Neural cell (in vitro differentiated cells): ENCODE measurements at regions not wholly inside any gene's neighbourhood (a gene's known extent, or its start where the extent isn't known, plus 50 kb on each side); places are given as distances from the start of the nearest gene placed in this dataset.

Source experiments
- H2AFZ ChIP-seq: fragments of 200-600, 300-800 bp; sonication (generic), shearing (Covaris generic); 2 replicates; pipeline ENCODE4 v1.6.0; 2014; ENCODE audit warnings: low read depth, mild to moderate bottlenecking, antibody characterized with exemption, low read length, moderate library complexity
- H3F3A ChIP-seq: fragments of 200-600 bp; shearing (Covaris generic); 2 replicates; pipeline ENCODE4 v1.6.1; 2016; ENCODE audit warnings: mild to moderate bottlenecking, moderate library complexity, mixed read lengths, antibody characterized with exemption, low read length; ENCODE audit not compliant: insufficient read depth, poor library complexity, severe bottlenecking
- H3K27ac ChIP-seq: fragments of 200-600, 300-800 bp; sonication (generic), shearing (Covaris generic); 2 replicates; pipeline ENCODE4 v1.5.1; 2014; ENCODE audit warnings: mild to moderate bottlenecking, low read length, moderate library complexity
- H3K27me3 ChIP-seq: fragments of 300-800, 200-600 bp; sonication (generic), shearing (Covaris generic); 2 replicates; pipeline ENCODE4 v1.6.0; 2014; ENCODE audit warnings: mild to moderate bottlenecking, low read depth, low read length, moderate library complexity; ENCODE audit not compliant: insufficient read depth
- H3K36me3 ChIP-seq: fragments of 300-800, 200-600 bp; sonication (generic), shearing (Covaris generic); 2 replicates; pipeline ENCODE4 v1.5.1; 2014; ENCODE audit warnings: mild to moderate bottlenecking, antibody characterized with exemption, low read length, moderate library complexity; ENCODE audit not compliant: insufficient read depth
- H3K4me2 ChIP-seq: fragments of 300-800, 200-600 bp; sonication (generic), shearing (Covaris generic); 2 replicates; pipeline ENCODE4 v1.6.0; 2014; ENCODE audit warnings: mild to moderate bottlenecking, low read length
- H3K4me3 ChIP-seq: fragments of 300-800, 200-600 bp; sonication (generic), shearing (Covaris generic); 2 replicates; pipeline ENCODE4 v1.5.1; 2014; ENCODE audit warnings: mild to moderate bottlenecking, low read length, moderate library complexity
- H3K79me2 ChIP-seq: fragments of 200-600 bp; shearing (Covaris generic); replicated peaks from 2 replicates; pipeline ENCODE4 v1.6.0; 2014; ENCODE audit warnings: mild to moderate bottlenecking, low read length, moderate library complexity; ENCODE audit not compliant: insufficient read depth
- H3K9ac ChIP-seq: fragments of 300-800, 200-600 bp; sonication (generic), shearing (Covaris generic); 2 replicates; pipeline ENCODE4 v1.6.1; 2016; ENCODE audit warnings: mild to moderate bottlenecking, low read length, mixed read lengths
- H3K9me2 ChIP-seq: fragments of 200-600 bp; shearing (Covaris generic); 2 replicates; pipeline ENCODE4 v1.6.1; 2016; ENCODE audit warnings: mild to moderate bottlenecking, low read length, mixed read lengths; ENCODE audit not compliant: insufficient read depth
- H3K9me3 ChIP-seq: fragments of 200-600, 300-800 bp; sonication (generic), shearing (Covaris generic); 2 replicates; pipeline ENCODE4 v1.6.1; 2016; ENCODE audit warnings: mild to moderate bottlenecking, mixed run types, low read length, moderate library complexity, mixed read lengths
- H4K20me1 ChIP-seq: fragments of 200-600 bp; shearing (Covaris generic); 2 replicates; pipeline ENCODE4 v1.6.1; 2016; ENCODE audit warnings: mild to moderate bottlenecking, mixed run types; ENCODE audit not compliant: insufficient read depth
- EP300 ChIP-seq: fragments of 450-650 bp; conservative IDR thresholded peaks from 2 replicates; pipeline ENCODE4 v1.6.1; 2014; ENCODE audit warnings: antibody characterized with exemption, mild to moderate bottlenecking, moderate library complexity; ENCODE audit not compliant: poor library complexity, severe bottlenecking
- EZH2 ChIP-seq: fragments of 200-600, 300-800 bp; shearing (Covaris generic), sonication (generic); IDR thresholded peaks from 2 replicates; pipeline ENCODE4 v1.6.1; 2014; ENCODE audit warnings: antibody characterized with exemption, low read length, borderline replicate concordance, mild to moderate bottlenecking; ENCODE audit not compliant: insufficient read depth, poor library complexity, severe bottlenecking
- MXI1 ChIP-seq: fragments of 450-650 bp; conservative IDR thresholded peaks from 2 replicates; pipeline ENCODE4 v1.6.1; 2014; ENCODE audit warnings: antibody characterized with exemption, mild to moderate bottlenecking; ENCODE audit not compliant: poor library complexity, severe bottlenecking
- POLR2AphosphoS5 ChIP-seq: IDR thresholded peaks from 2 replicates; pipeline ENCODE4 v1.6.1; 2012
- RAD21 ChIP-seq: fragments of 450-650 bp; conservative IDR thresholded peaks from 2 replicates; pipeline ENCODE4 v1.6.1; 2014; ENCODE audit warnings: antibody characterized with exemption, mild to moderate bottlenecking, moderate library complexity
- REST ChIP-seq: IDR thresholded peaks from 2 replicates; pipeline ENCODE4 v1.6.1; 2012; ENCODE audit warnings: borderline replicate concordance
- SMC3 ChIP-seq: fragments of 450-650 bp; conservative IDR thresholded peaks from 2 replicates; pipeline ENCODE4 v1.6.1; 2014; ENCODE audit warnings: antibody characterized with exemption, mild to moderate bottlenecking, moderate library complexity; ENCODE audit not compliant: poor library complexity
- TAF1 ChIP-seq: IDR thresholded peaks from 2 replicates; pipeline ENCODE4 v1.6.1; 2012; ENCODE audit warnings: low read depth
- TF ChIP-seq, protein P1 (sequence below): fragments of 450-650 bp; IDR thresholded peaks from 2 replicates; pipeline ENCODE4 v1.5.1; 2014; ENCODE audit warnings: antibody characterized with exemption, mild to moderate bottlenecking, moderate library complexity; ENCODE audit not compliant: poor library complexity, severe bottlenecking

- H3K9me2 ChIP-seq, result no peaks in the 10 kb centered on the region
- H3K36me3 ChIP-seq, result no peaks in the 10 kb centered on the region
- H3K9me3 ChIP-seq, result no peaks in the 10 kb centered on the region
- H3K9ac ChIP-seq, result no peak overlapping the region
- H3K4me2 ChIP-seq, result no peak overlapping the region
- no peaks in the 10 kb centered on the region for H3K27me3 ChIP-seq
- no peak for TF ChIP-seq SMC3
- no peaks in the 10 kb centered on the region for H4K20me1 ChIP-seq
- H2AFZ ChIP-seq, result no peak overlapping the region
- H3F3A ChIP-seq, result no peaks in the 10 kb centered on the region
- no peak overlapping the region for H3K4me3 ChIP-seq
- no peak overlapping the region for H3K27ac ChIP-seq
- no peaks in the 10 kb centered on the region for H3K79me2 ChIP-seq
These were observed 156.4 kb downstream of the TMEM18 start for GRCh38 chr2:520663-521340.

- no peak overlapping the region for H3K9ac ChIP-seq
- H3F3A ChIP-seq, result no peaks in the 10 kb centered on the region
- no peaks in the 10 kb centered on the region for H3K9me3 ChIP-seq
- H4K20me1 ChIP-seq, result no peaks in the 10 kb centered on the region
- no peak for TF ChIP-seq REST
- TF ChIP-seq, protein P1, sequence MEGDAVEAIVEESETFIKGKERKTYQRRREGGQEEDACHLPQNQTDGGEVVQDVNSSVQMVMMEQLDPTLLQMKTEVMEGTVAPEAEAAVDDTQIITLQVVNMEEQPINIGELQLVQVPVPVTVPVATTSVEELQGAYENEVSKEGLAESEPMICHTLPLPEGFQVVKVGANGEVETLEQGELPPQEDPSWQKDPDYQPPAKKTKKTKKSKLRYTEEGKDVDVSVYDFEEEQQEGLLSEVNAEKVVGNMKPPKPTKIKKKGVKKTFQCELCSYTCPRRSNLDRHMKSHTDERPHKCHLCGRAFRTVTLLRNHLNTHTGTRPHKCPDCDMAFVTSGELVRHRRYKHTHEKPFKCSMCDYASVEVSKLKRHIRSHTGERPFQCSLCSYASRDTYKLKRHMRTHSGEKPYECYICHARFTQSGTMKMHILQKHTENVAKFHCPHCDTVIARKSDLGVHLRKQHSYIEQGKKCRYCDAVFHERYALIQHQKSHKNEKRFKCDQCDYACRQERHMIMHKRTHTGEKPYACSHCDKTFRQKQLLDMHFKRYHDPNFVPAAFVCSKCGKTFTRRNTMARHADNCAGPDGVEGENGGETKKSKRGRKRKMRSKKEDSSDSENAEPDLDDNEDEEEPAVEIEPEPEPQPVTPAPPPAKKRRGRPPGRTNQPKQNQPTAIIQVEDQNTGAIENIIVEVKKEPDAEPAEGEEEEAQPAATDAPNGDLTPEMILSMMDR, result no peak
- TF ChIP-seq SMC3, result no peak
- TF ChIP-seq RAD21, result no peak
- no peak for TF ChIP-seq MXI1
- no peak for TF ChIP-seq TAF1
- TF ChIP-seq POLR2AphosphoS5, result no peak
- no peak for TF ChIP-seq EP300
- TF ChIP-seq EZH2, result no peak
- H3K27me3 ChIP-seq, result no peaks in the 10 kb centered on the region
- no peak overlapping the region for H3K27ac ChIP-seq
- no peak overlapping the region for H3K4me2 ChIP-seq
- no peak overlapping the region for H2AFZ ChIP-seq
- no peaks in the 10 kb centered on the region for H3K9me2 ChIP-seq
- H3K4me3 ChIP-seq, result no peak overlapping the region
- no peaks in the 10 kb centered on the region for H3K79me2 ChIP-seq
- H3K36me3 ChIP-seq, result no peaks in the 10 kb centered on the region
These were observed 160.3 kb downstream of the TMEM18 start for GRCh38 chr2:516944-517343.
